GM12891 (cell line): ENCODE measurements at regions not wholly inside any gene's neighbourhood (a gene's known extent, or its start where the extent isn't known, plus 50 kb on each side); places are given as distances from the start of the nearest gene placed in this dataset.

Experiments
- DNase-seq: peaks from one replicate; pipeline ENCODE4 v3.0.0; 2011; ENCODE audit warnings: low spot score; ENCODE audit not compliant: insufficient read length
- FAIRE-seq: peaks from 2 replicates; lab custom pipeline; 2011; peaks lifted over from hg19 to GRCh38; lab: Jason Lieb, UNC
- PAX5 ChIP-seq: IDR thresholded peaks from 2 replicates; pipeline ENCODE4 v1.6.1; 2011; ENCODE audit warnings: low read length, moderate library complexity, mild to moderate bottlenecking; ENCODE audit not compliant: insufficient read depth, severe bottlenecking
- POLR2A ChIP-seq: IDR thresholded peaks from 2 replicates; pipeline ENCODE4 v1.6.1; 2011; ENCODE audit warnings: low read depth, low read length, control low read depth
- POLR2AphosphoS5 ChIP-seq: IDR thresholded peaks from 2 replicates; pipeline ENCODE4 v1.6.1; 2011; ENCODE audit warnings: low read depth, low read length, control low read depth
- POU2F2 ChIP-seq: IDR thresholded peaks from 2 replicates; pipeline ENCODE4 v1.6.1; 2011; ENCODE audit warnings: low read depth, mild to moderate bottlenecking, control low read depth, low read length, moderate library complexity
- SPI1 ChIP-seq: IDR thresholded peaks from 2 replicates; pipeline ENCODE4 v1.6.1; 2011; ENCODE audit warnings: low read depth, low read length, control low read depth
- TAF1 ChIP-seq: IDR thresholded peaks from 2 replicates; pipeline ENCODE4 v1.6.1; 2011; ENCODE audit warnings: low read depth, low read length, control low read depth

- TF ChIP-seq POLR2A, result no peak
- TF ChIP-seq POLR2AphosphoS5, result no peak
- TF ChIP-seq PAX5, result no peak
- no peak for TF ChIP-seq TAF1
- no peak for TF ChIP-seq POU2F2
- no peak for TF ChIP-seq SPI1
- DNase-seq (no peak), FAIRE-seq (no peak)
These were observed 91.6 kb downstream of the FAT3 start for GRCh38 chr11:92316106-92316809.

GRCh38 chr11:92317222-92317621 is 92.6 kb downstream of the FAT3 start:
- FAIRE-seq, result no peak
- TF ChIP-seq POLR2A (no peak), POU2F2 (no peak), PAX5 (no peak), POLR2AphosphoS5 (no peak), TAF1 (no peak), SPI1 (no peak)
- no peak for DNase-seq

GRCh38 chr11:92317721-92318120 is 93.1 kb downstream of the FAT3 start:
- TF ChIP-seq POLR2AphosphoS5 (no peak), TAF1 (no peak), SPI1 (no peak), PAX5 (no peak), POU2F2 (no peak), POLR2A (no peak)
- no peak for FAIRE-seq
- no peak for DNase-seq

GRCh38 chr11:92322225-92322624 is 97.6 kb downstream of the FAT3 start:
- FAIRE-seq (no peak), DNase-seq (no peak)
- no peak for TF ChIP-seq POLR2AphosphoS5
- no peak for TF ChIP-seq POU2F2
- no peak for TF ChIP-seq SPI1
- no peak for TF ChIP-seq POLR2A
- no peak for TF ChIP-seq PAX5

GRCh38 chr11:92324890-92325289 is 100.3 kb downstream of the FAT3 start:
- no peak for TF ChIP-seq POLR2AphosphoS5
- TF ChIP-seq POU2F2, result no peak
- no peak for TF ChIP-seq SPI1
- no peak for TF ChIP-seq PAX5
- TF ChIP-seq TAF1, result no peak
- TF ChIP-seq POLR2A, result no peak
- no peak for FAIRE-seq

GRCh38 chr11:92325416-92325815 is 100.8 kb downstream of the FAT3 start:
- TF ChIP-seq POLR2A (no peak), PAX5 (no peak), POLR2AphosphoS5 (no peak), TAF1 (no peak), SPI1 (no peak), POU2F2 (no peak)
- FAIRE-seq (no peak), DNase-seq (no peak)

More at GRCh38 chr11:92324890-92325289, 100.3 kb downstream of the FAT3 start:
- DNase-seq, result no peak

- DNase-seq, result no peak
These were observed 104.5 kb downstream of the FAT3 start for GRCh38 chr11:92329137-92329536.

GRCh38 chr11:92329646-92330045 is 105.0 kb downstream of the FAT3 start:
- FAIRE-seq (no peak), DNase-seq (no peak)
- no peak for TF ChIP-seq TAF1
- no peak for TF ChIP-seq POU2F2
- no peak for TF ChIP-seq PAX5
- TF ChIP-seq POLR2AphosphoS5, result no peak
- no peak for TF ChIP-seq SPI1
- no peak for TF ChIP-seq POLR2A

More at GRCh38 chr11:92329137-92329536, 104.5 kb downstream of the FAT3 start:
- no peak for FAIRE-seq
- TF ChIP-seq POLR2A, result no peak
- no peak for TF ChIP-seq PAX5
- TF ChIP-seq SPI1, result no peak
- no peak for TF ChIP-seq POU2F2
- no peak for TF ChIP-seq TAF1
- no peak for TF ChIP-seq POLR2AphosphoS5

- FAIRE-seq (no peak), DNase-seq (no peak)
- TF ChIP-seq POU2F2 (no peak), POLR2AphosphoS5 (no peak), PAX5 (no peak), TAF1 (no peak), SPI1 (no peak), POLR2A (no peak)
These were observed 105.5 kb downstream of the FAT3 start for GRCh38 chr11:92330114-92330513.
